HepG2 (cell line): ENCODE measurements at regions not wholly inside any gene's neighbourhood (a gene's known extent, or its start where the extent isn't known, plus 50 kb on each side); places are given as distances from the start of the nearest gene placed in this dataset.
"Not testable (repeated sequence)": the region's sequence is repeated elsewhere in the genome, so short reads cannot be mapped to it uniquely, and the experiment has no call there.

Experiments
- ATAC-seq: fragments of 200-7000 bp; cut with Tn5 transposase; 3 replicates; pipeline ENCODE4 v1.9.1; 2020; ENCODE audit warnings: mild to moderate bottlenecking, moderate library complexity
- BruUV-seq: library from RNA; stranded (reverse); fragments of 400-500 nt; replicated peaks from 2 replicates; lab custom pipeline; 2021; lab: Mats Ljungman, UMichigan
- CTCF ChIA-PET: fragments of 300-600 bp; formaldehyde crosslinking; extraction: SDS; loops from one replicate; lab custom pipeline; 2021; ENCODE audit warnings: low total read pairs, inconsistent platforms, low intra/inter-chr PET ratio; lab: Yijun Ruan, JAX
- POLR2A ChIA-PET: fragments of 350-600 bp; sonication (Branson Sonifier 250); formaldehyde crosslinking; loops from one replicate; lab custom pipeline; 2020; ENCODE audit warnings: antibody characterized with exemption, inconsistent platforms; lab: Yijun Ruan, JAX
- DNase-seq: peaks from one replicate; pipeline ENCODE4 v3.0.0-alpha.2; 2015; ENCODE audit warnings: low spot score
- FAIRE-seq: peaks from 3 replicates; lab custom pipeline; 2011; peaks lifted over from hg19 to GRCh38; lab: Jason Lieb, UNC
- H2AFZ ChIP-seq: one replicate; pipeline ENCODE4 v1.6.1; 2011; ENCODE audit warnings: low read length, inconsistent platforms
- H3K27ac ChIP-seq: fragments of 300-600 bp; 3 replicates; pipeline ENCODE4 v1.8.0; 2011; ENCODE audit warnings: mixed run types, mild to moderate bottlenecking, mixed read lengths, low read length, inconsistent platforms; ENCODE audit not compliant: insufficient read depth; ENCODE audit errors: extremely low read length
- H3K27me3 ChIP-seq, 2 experiments: fragments of 200-600 bp in 1 of 2; 2 replicates in 1 of 2; 3 replicates in 1 of 2; pipeline versions ENCODE4 v1.6.0 to v1.8.0; 2011; ENCODE audit warnings: low read length in 2 of 2, mild to moderate bottlenecking in 2 of 2, moderate library complexity in 2 of 2, inconsistent platforms in 1 of 2; ENCODE audit not compliant: insufficient read depth in 2 of 2, control insufficient read depth in 1 of 2
- H3K36me3 ChIP-seq, 2 experiments: fragments of 200-600 bp in 1 of 2; replicated peaks in 1 of 2; 2 replicates in 1 of 2; 3 replicates in 1 of 2; pipeline versions ENCODE4 v1.5.1 to v1.8.0; 2011; ENCODE audit warnings: low read length in 2 of 2, inconsistent platforms in 1 of 2; ENCODE audit not compliant: insufficient read depth in 2 of 2, control insufficient read depth in 1 of 2
- H3K4me1 ChIP-seq: 2 replicates; pipeline ENCODE4 v1.5.1; 2012; ENCODE audit warnings: low read length, inconsistent platforms; ENCODE audit not compliant: insufficient read depth
- H3K4me2 ChIP-seq: 2 replicates; pipeline ENCODE4 v1.6.0; 2011; ENCODE audit warnings: low read depth, low read length, inconsistent platforms
- H3K4me3 ChIP-seq, 3 experiments: fragments of 200-600 bp in 1 of 3; sonication (generic), shearing (Covaris generic) in 1 of 3; replicated peaks in 1 of 3; 2 replicates each; pipeline ENCODE4 v1.5.1; 2011 to 2016; ENCODE audit warnings: low read length in 3 of 3, inconsistent platforms in 2 of 3, low read depth in 2 of 3, mild to moderate bottlenecking in 2 of 3, control low read depth in 1 of 3, mixed read lengths in 1 of 3; ENCODE audit not compliant: insufficient read depth in 1 of 3
- H3K79me2 ChIP-seq: one replicate; pipeline ENCODE4 v1.6.1; 2011; ENCODE audit warnings: low read length, inconsistent platforms; ENCODE audit not compliant: insufficient read depth
- H3K9ac ChIP-seq: 2 replicates; pipeline ENCODE4 v1.6.0; 2011; ENCODE audit warnings: mild to moderate bottlenecking, low read depth, low read length, inconsistent platforms; ENCODE audit not compliant: insufficient read depth
- H3K9me3 ChIP-seq: 2 replicates; pipeline ENCODE4 v1.5.1; 2012; ENCODE audit warnings: mild to moderate bottlenecking, low read length
- H4K20me1 ChIP-seq: 2 replicates; pipeline ENCODE4 v1.6.0; 2011; ENCODE audit warnings: inconsistent platforms, mild to moderate bottlenecking, low read length, moderate library complexity; ENCODE audit not compliant: insufficient read depth
- GABPA ChIP-seq, 2 experiments: IDR thresholded peaks; 2 replicates each; pipeline ENCODE4 v1.6.1; 2011 to 2016; ENCODE audit warnings: low read depth in 2 of 2, low read length in 1 of 2, missing biosample characterization in 1 of 2, missing genetic modification characterization in 1 of 2
- NFATC3 ChIP-seq: sonication (generic); formaldehyde crosslinking; IDR thresholded peaks from 2 replicates; pipeline ENCODE4 v1.5.1; 2020; ENCODE audit warnings: mild to moderate bottlenecking, missing genetic modification reagents
- NR1H2 ChIP-seq: sonication (generic); formaldehyde crosslinking; IDR thresholded peaks from 2 replicates; pipeline ENCODE4 v1.8.1; 2022; ENCODE audit warnings: low read depth, missing genetic modification reagents, borderline replicate concordance
- SOX13 ChIP-seq, 3 experiments: fragments of 450-650 bp in 1 of 3; sonication (generic) in 1 of 3; formaldehyde crosslinking in 1 of 3; IDR thresholded peaks in 2 of 3; conservative IDR thresholded peaks in 1 of 3; 2 replicates each; pipeline versions ENCODE4 v1.5.0 to v1.6.1; 2016 to 2020; ENCODE audit warnings: antibody characterized with exemption in 1 of 3, mild to moderate bottlenecking in 1 of 3, missing compliant biosample characterization in 1 of 3, missing genetic modification reagents in 1 of 3, moderate library complexity in 1 of 3
- SOX6 ChIP-seq, 2 experiments: fragments of 450-650 bp in 1 of 2; sonication (generic) in 1 of 2; formaldehyde crosslinking in 1 of 2; IDR thresholded peaks; 2 replicates each; pipeline versions ENCODE4 v1.4.0 to v1.6.1; 2017 to 2020; ENCODE audit warnings: antibody characterized with exemption in 1 of 2, mild to moderate bottlenecking in 1 of 2, missing genetic modification reagents in 1 of 2
- TRIM24 ChIP-seq: sonication (generic); formaldehyde crosslinking; IDR thresholded peaks from 2 replicates; pipeline ENCODE4 v1.8.0; 2022; ENCODE audit warnings: mild to moderate bottlenecking, missing genetic modification reagents
- ZBTB42 ChIP-seq: sonication (generic); formaldehyde crosslinking; IDR thresholded peaks from 2 replicates; pipeline ENCODE4 v1.5.0; 2020; ENCODE audit warnings: mild to moderate bottlenecking, missing genetic modification reagents
- ZFP36 ChIP-seq: fragments of 150-350 bp; IDR thresholded peaks from 2 replicates; pipeline ENCODE4 v1.6.1; 2018; ENCODE audit warnings: borderline replicate concordance, low read length, low read depth; ENCODE audit not compliant: partially characterized antibody
- ZNF263 ChIP-seq: sonication (generic); formaldehyde crosslinking; IDR thresholded peaks from 2 replicates; pipeline ENCODE4 v1.4.0; 2020; ENCODE audit warnings: missing genetic modification reagents
- ZNF552 ChIP-seq: sonication (generic); formaldehyde crosslinking; IDR thresholded peaks from 2 replicates; pipeline ENCODE4 v1.9.0; 2022; ENCODE audit warnings: missing genetic modification reagents, mild to moderate bottlenecking, borderline replicate concordance
- WGBS: methylation state at CpG from one replicate; pipeline ENCODE4 v1.1.6; 2017; ENCODE audit warnings: low lambda C conversion rate; 5-methylcytosine and 5-hydroxymethylcytosine counted together
- in situ Hi-C: cut with HindIII; loops from 2 replicates; pipeline ENCODE4 v1.10.0; 2017; ENCODE audit warnings: low pct_unique_long_range_greater_than_20kb; ENCODE audit not compliant: extremely low pct_ligation_motif_present
- intact Hi-C: fragments of 100-400 bp; cut with micrococcal nuclease; formaldehyde crosslinking; loops from one replicate; pipeline ENCODE4 v1.10.0; 2022; ENCODE audit not compliant: unreplicated experiment

DNA sequence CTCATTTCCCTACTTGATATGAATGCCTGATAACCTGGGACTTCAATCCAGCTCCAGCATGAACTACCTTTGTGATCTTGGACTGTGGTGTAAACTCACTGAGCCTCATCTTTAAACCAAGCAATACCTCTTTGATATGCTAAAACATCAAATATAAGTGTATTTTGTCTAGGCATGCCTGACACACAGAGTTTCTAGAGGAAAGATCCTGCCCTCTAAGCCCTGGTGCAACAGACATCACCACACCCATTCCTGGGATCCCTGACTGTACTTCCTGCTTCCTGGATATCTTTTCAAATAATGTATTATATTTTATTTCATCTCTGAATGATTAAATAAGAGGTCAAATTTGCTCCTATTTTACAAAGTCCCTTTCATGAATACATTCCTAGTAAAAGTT, 55.8 kb downstream of the ANXA2R start (continued):
- no peak for TF ChIP-seq NFATC3 (CRISPR knock-in tag)
- TF ChIP-seq ZNF552 (CRISPR knock-in tag), result no peak
- no peak for TF ChIP-seq GABPA (IDR thresholded peaks at IDR 0.05; ENCODE audit: low read depth, low read length)
- no peak for TF ChIP-seq GABPA (CRISPR knock-in tag; IDR thresholded peaks at IDR 0.05; ENCODE audit: low read depth)

DNA sequence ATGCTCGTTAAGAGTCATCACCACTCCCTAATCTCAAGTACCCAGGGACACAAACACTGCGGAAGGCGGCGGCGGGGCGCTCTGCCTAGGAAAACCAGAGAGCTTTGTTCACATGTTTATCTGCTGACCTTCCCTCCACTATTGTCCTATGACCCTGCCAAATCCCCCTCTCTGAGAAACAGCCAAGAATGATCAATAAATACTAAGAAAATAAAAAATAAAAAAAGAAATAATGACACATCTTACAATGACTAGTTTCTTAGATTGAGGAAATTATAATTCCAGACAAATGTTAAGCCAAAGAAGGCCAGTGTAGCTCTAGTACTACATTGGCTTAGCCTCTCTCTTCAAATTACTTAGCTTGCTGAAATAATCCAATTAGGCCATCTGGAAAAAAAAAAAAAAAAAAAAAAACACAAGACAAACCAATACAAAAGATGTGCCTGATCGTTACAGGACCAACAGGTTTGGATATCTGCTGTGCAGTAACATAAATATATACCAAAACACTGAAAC, 58.0 kb downstream of the ANXA2R start:
- no peaks in the 10 kb centered on the region for H4K20me1 ChIP-seq
- POLR2A ChIA-PET, result no interaction called here
- CTCF ChIA-PET, result no interaction called here
- H3K4me3 ChIP-seq, result no peak overlapping the region
- H2AFZ ChIP-seq, result no peak overlapping the region
- BruUV-seq, result no TSS peak
- no peaks in the 10 kb centered on the region for H3K9me3 ChIP-seq
- no peaks in the 10 kb centered on the region for H3K36me3 ChIP-seq
- whole genome bisulfite sequencing, result 8% methylated on average over 7 of the region's 7 CpGs
- ATAC-seq (peak; percentile 37), DNase-seq (no peak), FAIRE-seq (no peak)
- TF ChIP-seq ZFP36 (no peak), SOX13 (IDR thresholded peaks at IDR 0.05) (no peak), SOX13 (CRISPR knock-in tag; conservative IDR thresholded peaks at IDR 0.05 in 1 of 2, IDR thresholded peaks at IDR 0.05 in 1 of 2) (peak in 1 of 2 experiments; percentile 41; a peak in 1 of 4 replicates), NR1H2 (no peak), TRIM24 (CRISPR knock-in tag) (no peak), ZNF263 (no peak), ZBTB42 (CRISPR knock-in tag) (no peak), SOX6 (IDR thresholded peaks at IDR 0.05) (no peak), SOX6 (CRISPR knock-in tag; IDR thresholded peaks at IDR 0.05) (peak; percentile 32; the same call in 1 of the 2 replicates)
- no peak overlapping the region for H3K9ac ChIP-seq
- no peaks in the 10 kb centered on the region for H3K79me2 ChIP-seq
- intact Hi-C loops (no loop called here), in situ Hi-C loops (no loop called here)
- peaks cover 23% of the 10 kb centered on the region for H3K4me1 ChIP-seq
- no peaks in the 10 kb centered on the region for H3K27me3 ChIP-seq
- no peak overlapping the region for H3K4me2 ChIP-seq
- H3K27ac ChIP-seq, result no peak overlapping the region

DNA sequence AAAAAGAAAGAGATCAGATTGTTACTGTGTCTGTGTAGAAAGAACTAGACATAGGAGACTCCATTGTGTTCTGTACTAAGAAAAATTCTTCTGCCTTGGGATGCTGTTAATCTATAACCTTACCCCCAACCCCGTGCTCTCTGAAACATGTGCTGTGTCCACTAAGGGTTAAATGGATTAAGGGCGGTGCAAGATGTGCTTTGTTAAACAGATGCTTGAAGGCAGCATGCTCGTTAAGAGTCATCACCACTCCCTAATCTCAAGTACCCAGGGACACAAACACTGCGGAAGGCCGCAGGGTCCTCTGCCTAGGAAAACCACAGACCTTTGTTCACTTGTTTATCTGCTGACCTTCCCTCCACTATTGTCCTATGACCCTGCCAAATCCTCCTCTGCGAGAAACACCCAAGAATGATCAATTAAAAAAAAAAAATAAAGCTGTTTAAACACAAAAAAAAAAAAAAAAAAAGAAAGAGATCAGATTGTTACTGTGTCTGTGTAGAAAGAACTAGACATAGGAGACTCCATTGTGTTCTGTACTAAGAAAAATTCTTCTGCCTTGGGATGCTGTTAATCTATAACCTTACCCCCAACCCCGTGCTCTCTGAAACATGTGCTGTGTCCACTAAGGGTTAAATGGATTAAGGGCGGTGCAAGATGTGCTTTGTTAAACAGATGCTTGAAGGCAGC, 58.6 kb downstream of the ANXA2R start:
- DNase-seq, POLR2A ChIA-PET, H3K4me3 ChIP-seq, H3K27ac ChIP-seq, BruUV-seq, H4K20me1 ChIP-seq, FAIRE-seq, H2AFZ ChIP-seq, CTCF ChIA-PET, H3K79me2 ChIP-seq, in situ Hi-C loops, H3K9ac ChIP-seq, H3K36me3 ChIP-seq, H3K27me3 ChIP-seq, H3K9me3 ChIP-seq, intact Hi-C loops, H3K4me2 ChIP-seq: not testable (repeated sequence)
- ATAC-seq, result peak; percentile 60
- H3K4me1 ChIP-seq, result peaks cover 17% of the 10 kb centered on the region
- no CpG with 5 or more reads among the region's 8 CpGs for WGBS
